Colonic mucosa (tissue), 4 donors: ENCODE measurements at regions not wholly inside any gene's neighbourhood (a gene's known extent, or its start where the extent isn't known, plus 50 kb on each side); places are given as distances from the start of the nearest gene placed in this dataset.

ENCODE experiments used
- DNase-seq: peaks from one replicate; pipeline ENCODE4 v3.0.0-alpha.2; 2020
- H3K27ac ChIP-seq: fragments of 200-600 bp; one replicate; pipeline ENCODE4 v1.8.0; 2021
- H3K27me3 ChIP-seq: fragments of 200-600 bp; one replicate; pipeline ENCODE4 v1.8.0; 2021
- H3K36me3 ChIP-seq: fragments of 200-600 bp; one replicate; pipeline ENCODE4 v1.8.0; 2021
- H3K4me1 ChIP-seq: fragments of 200-600 bp; one replicate; pipeline ENCODE4 v1.8.0; 2021; ENCODE audit warnings: mild to moderate bottlenecking
- H3K4me3 ChIP-seq: fragments of 200-600 bp; one replicate; pipeline ENCODE4 v1.8.0; 2021
- H3K9ac ChIP-seq, 2 donors: one replicate each; pipeline ENCODE4 v1.7.0; 2013; ENCODE audit warnings: control low read depth in 2 of 2, low read depth in 2 of 2, low read length in 2 of 2
- H3K9me3 ChIP-seq: fragments of 200-600 bp; one replicate; pipeline ENCODE4 v1.8.0; 2021
- CTCF ChIP-seq: fragments of 200-600 bp; IDR thresholded peaks from one replicate; pipeline ENCODE4 v1.8.0; 2022; ENCODE audit warnings: antibody characterized with exemption, mild to moderate bottlenecking
- intact Hi-C: fragments of 100-400 bp; cut with DNase I; formaldehyde crosslinking; loops from one replicate; pipeline ENCODE4 v1.14.1; 2022
- donor health status: healthy.
- donor health status: DM: no; HTN: no; CAD: no.
- donor health status: DM: no; HTN: no; CAD: no.

DNA sequence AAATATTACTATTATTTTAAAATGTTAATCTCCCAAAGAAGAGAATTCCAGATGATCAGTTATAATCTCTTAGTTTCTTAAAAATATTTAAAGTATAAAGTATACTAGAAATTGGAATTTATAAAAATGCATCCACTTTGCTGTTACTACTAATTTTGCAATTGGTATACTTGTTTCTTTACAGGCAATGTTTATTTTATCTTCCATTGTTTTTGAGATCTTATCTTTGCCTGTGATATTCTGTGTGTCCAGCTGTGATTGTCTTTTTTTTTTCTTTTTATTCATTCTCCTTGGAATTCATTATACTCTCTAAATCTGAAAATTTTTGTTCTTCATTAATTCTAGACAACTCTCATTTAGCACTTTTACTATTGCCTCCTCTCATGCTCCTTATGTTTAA is 652.6 kb downstream of the TNS3 start:
- H3K27me3 ChIP-seq: no peaks in the 10 kb centered on the region
- DNase-seq: no peak
- intact Hi-C loops: no loop called here
- no peak overlapping the region for H3K27ac ChIP-seq
- no peak overlapping the region for H3K4me3 ChIP-seq
- H3K36me3 ChIP-seq: no peaks in the 10 kb centered on the region
- no peaks in the 10 kb centered on the region for H3K9me3 ChIP-seq
- H3K9ac ChIP-seq: no peak overlapping the region
- H3K4me1 ChIP-seq: no peaks in the 10 kb centered on the region
- no peak for TF ChIP-seq CTCF

DNA sequence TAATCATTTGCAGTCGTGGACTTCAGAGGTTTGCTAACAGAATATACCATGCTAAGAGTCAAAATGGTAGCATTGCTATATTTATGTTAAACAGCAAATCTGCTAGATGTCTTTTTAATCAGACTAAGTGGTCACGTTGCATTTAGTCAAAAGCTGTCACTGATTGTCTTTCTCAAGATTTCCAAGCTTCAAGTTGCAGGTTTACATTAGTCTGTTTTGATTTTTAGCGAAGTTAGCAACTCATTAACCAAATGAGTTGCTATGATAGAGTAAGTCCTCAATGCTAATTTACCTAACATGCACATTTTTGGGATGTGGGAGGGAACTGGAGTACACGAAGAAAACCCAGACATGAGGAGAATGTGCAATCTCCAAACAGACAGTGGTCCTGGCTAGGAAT is 653.2 kb downstream of the TNS3 start:
- H3K9ac ChIP-seq: no peak overlapping the region
- H3K9me3 ChIP-seq: no peaks in the 10 kb centered on the region
- no peak for TF ChIP-seq CTCF
- no peaks in the 10 kb centered on the region for H3K4me1 ChIP-seq
- no peak overlapping the region for H3K4me3 ChIP-seq
- no peaks in the 10 kb centered on the region for H3K27me3 ChIP-seq
- intact Hi-C loops: no loop called here
- DNase-seq: no peak
- H3K27ac ChIP-seq: no peak overlapping the region
- no peaks in the 10 kb centered on the region for H3K36me3 ChIP-seq

DNA sequence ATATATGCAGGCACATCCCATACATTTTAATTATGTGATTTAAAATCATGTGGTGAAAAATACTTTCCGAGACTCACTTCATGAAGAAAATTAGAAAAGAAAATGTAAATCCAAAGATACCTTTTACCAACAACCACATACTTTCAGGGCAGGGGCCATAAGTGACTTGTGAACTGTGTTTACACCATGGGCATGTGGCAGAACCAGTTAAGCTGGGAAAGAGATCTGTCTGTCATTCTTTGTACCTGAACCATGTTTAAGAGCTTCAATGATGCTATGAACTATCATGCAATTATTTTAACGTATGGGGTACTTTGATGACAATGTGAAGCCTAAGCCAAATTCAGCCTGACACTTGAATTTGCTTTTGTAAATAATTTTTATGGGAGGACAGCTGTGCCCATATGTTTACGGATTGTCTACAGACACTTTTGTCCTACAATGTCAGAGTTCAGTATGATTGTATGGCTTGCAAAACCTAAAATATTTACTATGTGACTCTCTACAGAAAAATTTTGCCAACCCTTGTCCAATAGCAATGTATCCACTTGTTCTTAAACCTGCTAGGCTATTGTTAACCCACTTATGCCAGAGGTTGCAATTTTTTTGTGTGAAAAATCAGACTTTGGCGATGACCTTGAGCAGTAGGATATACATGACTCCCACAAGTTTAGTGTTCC is 654.6 kb downstream of the TNS3 start:
- H3K27ac ChIP-seq: no peak overlapping the region
- no peaks in the 10 kb centered on the region for H3K9me3 ChIP-seq
- no peak for TF ChIP-seq CTCF
- H3K27me3 ChIP-seq: no peaks in the 10 kb centered on the region
- no peak for DNase-seq
- no peaks in the 10 kb centered on the region for H3K4me1 ChIP-seq
- no peak overlapping the region for H3K4me3 ChIP-seq
- H3K9ac ChIP-seq: no peak overlapping the region
- intact Hi-C loops: no loop called here
- no peaks in the 10 kb centered on the region for H3K36me3 ChIP-seq

DNA sequence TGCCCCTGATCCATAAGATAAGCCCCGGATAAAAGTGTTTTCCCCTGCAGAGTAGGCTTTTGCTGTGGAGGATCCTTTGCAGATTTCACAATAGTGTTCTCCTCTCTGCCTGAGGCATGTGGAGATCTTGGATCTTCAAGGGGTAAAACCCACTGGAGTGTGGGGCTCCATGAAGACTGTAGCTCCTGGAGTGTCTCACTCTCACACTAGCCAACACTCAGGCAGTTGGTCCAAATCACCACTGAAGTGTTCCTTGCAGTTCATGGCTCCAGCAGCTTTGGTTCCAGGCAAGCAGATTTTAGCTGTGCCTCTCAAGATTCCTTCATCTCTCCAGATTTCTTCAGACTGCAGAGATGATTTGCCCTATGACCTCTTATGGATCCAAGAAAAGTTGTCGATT is 665.3 kb downstream of the TNS3 start:
- Histone ChIP-seq H3K27me3 (no peaks in the 10 kb centered on the region), H3K27ac (no peak overlapping the region), H3K4me1 (no peaks in the 10 kb centered on the region), H3K9ac (no peak overlapping the region), H3K36me3 (no peaks in the 10 kb centered on the region), H3K4me3 (no peak overlapping the region), H3K9me3 (no peaks in the 10 kb centered on the region)
- intact Hi-C loops: no loop called here
- DNase-seq: no peak
- no peak for TF ChIP-seq CTCF

DNA sequence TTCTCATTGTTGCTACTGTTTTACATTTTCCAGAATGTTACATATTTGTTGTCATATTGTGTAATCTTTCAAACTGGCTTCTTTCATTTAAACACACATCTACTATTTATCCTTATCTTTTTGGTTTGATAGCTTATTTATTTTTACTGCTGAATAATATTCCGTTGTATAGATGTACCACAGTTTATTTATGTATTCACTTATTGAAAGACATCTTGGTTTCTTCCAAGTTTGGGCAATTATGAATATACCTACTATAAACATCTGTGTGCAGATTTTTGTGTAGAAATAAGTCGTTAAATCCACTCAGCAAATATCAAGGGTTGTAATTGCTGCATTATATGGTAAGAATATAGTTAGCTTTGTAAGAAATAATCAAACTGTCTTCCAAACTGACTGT is 669.2 kb downstream of the TNS3 start:
- Histone ChIP-seq H3K27me3 (no peaks in the 10 kb centered on the region), H3K9ac (no peak overlapping the region), H3K36me3 (no peaks in the 10 kb centered on the region), H3K4me3 (no peak overlapping the region), H3K27ac (no peak overlapping the region), H3K4me1 (no peaks in the 10 kb centered on the region), H3K9me3 (no peaks in the 10 kb centered on the region)
- intact Hi-C loops: no loop called here
- no peak for TF ChIP-seq CTCF
- DNase-seq: no peak
